ENCODE measurements at regions not wholly inside any gene's neighbourhood (a gene's known extent, or its start where the extent isn't known, plus 50 kb on each side); places are given as distances from the start of the nearest gene placed in this dataset.

GRCh38 chr2:181170256-181170655 lies 189.9 kb downstream of the UBE2E3 start:
- H3K4me3 Mint-ChIP-seq = no peak overlapping the region
- no peaks in the 10 kb centered on the region for H3K27me3 ChIP-seq
- DNase-seq (ENCODE audit: low spot score) = no peak
- no peaks in the 10 kb centered on the region for H3K9me3 ChIP-seq (ENCODE audit: low read depth)
- no peak overlapping the region for H3K27ac Mint-ChIP-seq
- TF ChIP-seq CTCF (IDR thresholded peaks at IDR 0.05) = no peak
- TF ChIP-seq EZH2 (IDR thresholded peaks at IDR 0.05) = no peak
- no peak for TF ChIP-seq EZH2phosphoT487 (IDR thresholded peaks at IDR 0.05)
- H2AFZ ChIP-seq (replicated peaks) = no peak overlapping the region
- H3K4me2 ChIP-seq = no peak overlapping the region
- peaks cover 10% of the 10 kb centered on the region for H3K9me3 Mint-ChIP-seq
- H3K27me3 Mint-ChIP-seq (ENCODE audit: insufficient read depth, low read depth) = no peaks in the 10 kb centered on the region
- peaks cover 24% of the 10 kb centered on the region for H3K4me1 Mint-ChIP-seq
- H3K27ac ChIP-seq = no peak overlapping the region
- no peaks in the 10 kb centered on the region for H4K20me1 ChIP-seq (ENCODE audit: low read depth)
- H3K4me1 ChIP-seq = no peaks in the 10 kb centered on the region
- no peak overlapping the region for H3K9ac ChIP-seq
- no peaks in the 10 kb centered on the region for H3K36me3 ChIP-seq
- no peak overlapping the region for H3K4me3 ChIP-seq
- no peaks in the 10 kb centered on the region for H3F3A ChIP-seq (ENCODE audit: low read depth)
- no peaks in the 10 kb centered on the region for H3K79me2 ChIP-seq (ENCODE audit: low read depth)
- no peaks in the 10 kb centered on the region for H3K36me3 Mint-ChIP-seq

- Histone ChIP-seq H3K79me2 (ENCODE audit: low read depth) (no peaks in the 10 kb centered on the region), H4K20me1 (ENCODE audit: low read depth) (no peaks in the 10 kb centered on the region), H3K9me3 (ENCODE audit: low read depth) (no peaks in the 10 kb centered on the region), H3K4me1 (no peaks in the 10 kb centered on the region), H3K27ac (no peak overlapping the region), H3F3A (ENCODE audit: low read depth) (no peaks in the 10 kb centered on the region), H3K27me3 (no peaks in the 10 kb centered on the region), H2AFZ (replicated peaks) (no peak overlapping the region), H3K36me3 (no peaks in the 10 kb centered on the region), H3K4me2 (no peak overlapping the region), H3K4me3 (no peak overlapping the region), H3K9ac (no peak overlapping the region)
- H3K27me3 Mint-ChIP-seq (ENCODE audit: insufficient read depth, low read depth) = no peaks in the 10 kb centered on the region
- DNase-seq (ENCODE audit: low spot score) = no peak
- no peak overlapping the region for H3K4me3 Mint-ChIP-seq
- H3K27ac Mint-ChIP-seq = no peak overlapping the region
- H3K9me3 Mint-ChIP-seq = peaks cover 2% of the 10 kb centered on the region
- TF ChIP-seq EZH2 (IDR thresholded peaks at IDR 0.05) (no peak), EZH2phosphoT487 (IDR thresholded peaks at IDR 0.05) (no peak), CTCF (IDR thresholded peaks at IDR 0.05) (no peak)
- no peaks in the 10 kb centered on the region for H3K36me3 Mint-ChIP-seq
- peaks cover 30% of the 10 kb centered on the region for H3K4me1 Mint-ChIP-seq
These were observed 192.3 kb downstream of the UBE2E3 start for GRCh38 chr2:181172676-181173075.

GRCh38 chr2:181174611-181175580 lies 194.5 kb downstream of the UBE2E3 start:
- no peaks in the 10 kb centered on the region for H3K4me1 ChIP-seq
- no peak for TF ChIP-seq EZH2phosphoT487 (IDR thresholded peaks at IDR 0.05)
- no peak for TF ChIP-seq EZH2 (IDR thresholded peaks at IDR 0.05)
- no peak for TF ChIP-seq CTCF (IDR thresholded peaks at IDR 0.05)
- Mint-ChIP-seq H3K9me3 (no peaks in the 10 kb centered on the region), H3K27me3 (ENCODE audit: insufficient read depth, low read depth) (no peaks in the 10 kb centered on the region), H3K36me3 (no peaks in the 10 kb centered on the region), H3K4me3 (no peak overlapping the region), H3K27ac (no peak overlapping the region), H3K4me1 (peaks cover 25% of the 10 kb centered on the region)
- no peaks in the 10 kb centered on the region for H3K27me3 ChIP-seq
- no peaks in the 10 kb centered on the region for H4K20me1 ChIP-seq (ENCODE audit: low read depth)
- H2AFZ ChIP-seq (replicated peaks) = no peak overlapping the region
- no peaks in the 10 kb centered on the region for H3K9me3 ChIP-seq (ENCODE audit: low read depth)
- H3K9ac ChIP-seq = no peak overlapping the region
- H3K4me2 ChIP-seq = no peak overlapping the region
- no peaks in the 10 kb centered on the region for H3K79me2 ChIP-seq (ENCODE audit: low read depth)
- no peaks in the 10 kb centered on the region for H3F3A ChIP-seq (ENCODE audit: low read depth)
- H3K27ac ChIP-seq = no peak overlapping the region
- DNase-seq (ENCODE audit: low spot score) = no peak
- no peak overlapping the region for H3K4me3 ChIP-seq
- no peaks in the 10 kb centered on the region for H3K36me3 ChIP-seq

Data from neural progenitor cell (in vitro differentiated cells).